ENCODE measurements at regions not wholly inside any gene's neighbourhood (a gene's known extent, or its start where the extent isn't known, plus 50 kb on each side); places are given as distances from the start of the nearest gene placed in this dataset.

- H2BK15ac ChIP-seq (ENCODE audit: low read length) = no peak overlapping the region
- H2BK5ac ChIP-seq (ENCODE audit: low read length) = no peak overlapping the region
- no peak overlapping the region for H3K9ac ChIP-seq (ENCODE audit: low read depth, low read length, poor library complexity)
- WGBS, 2 donors (ENCODE audit: extremely low coverage in 2 of 2, insufficient read length in 2 of 2, insufficient replicate concordance in 1 of 2) = no CpG with 5 or more reads among the region's 12 CpGs
- no peak overlapping the region for H3K27ac ChIP-seq (replicated peaks; ENCODE audit: low read length)
- H3K79me1 ChIP-seq (ENCODE audit: low read depth, low read length) = no peaks in the 10 kb centered on the region
- H3K9me3 ChIP-seq (replicated peaks in 1 of 2; ENCODE audit: control insufficient read depth in 2 of 2, insufficient read depth in 1 of 2, low read depth in 1 of 2, low read length in 2 of 2) = peaks cover 0 to 2% of the 10 kb centered on the region in 2 donors
- H3K4me2 ChIP-seq (ENCODE audit: insufficient read depth, low read length, poor library complexity, severe bottlenecking) = no peak overlapping the region
- H3K14ac ChIP-seq (ENCODE audit: low read length) = no peak overlapping the region
- H3K18ac ChIP-seq (ENCODE audit: low read length) = no peak overlapping the region
- no peak overlapping the region for H4K91ac ChIP-seq (ENCODE audit: low read depth, low read length, poor library complexity)
- H3K27me3 ChIP-seq (ENCODE audit: control insufficient read depth in 3 of 3, insufficient read depth in 3 of 3, low read depth in 1 of 3, low read length in 3 of 3) = no peaks in the 10 kb centered on the region
- H3K23ac ChIP-seq (ENCODE audit: low read depth, low read length, poor library complexity) = no peak overlapping the region
- H2AK5ac ChIP-seq (ENCODE audit: low read depth, low read length) = no peak overlapping the region
- H2BK12ac ChIP-seq (ENCODE audit: low read length) = no peak overlapping the region
- no peaks in the 10 kb centered on the region for H3K4me1 ChIP-seq (ENCODE audit: control insufficient read depth in 2 of 2, insufficient read depth in 1 of 2, low read depth in 1 of 2, low read length in 2 of 2)
- no peaks in the 10 kb centered on the region for H3K36me3 ChIP-seq (replicated peaks in 1 of 2; ENCODE audit: control insufficient read depth in 2 of 2, insufficient read depth in 2 of 2, low read length in 2 of 2)
- H3K4ac ChIP-seq (ENCODE audit: low read length) = no peak overlapping the region
- H4K8ac ChIP-seq (ENCODE audit: low read depth, low read length) = no peak overlapping the region
- no peak for DNase-seq (ENCODE audit: low spot score)
- no peak overlapping the region for H2BK120ac ChIP-seq (ENCODE audit: low read depth, low read length)
- H3K4me3 ChIP-seq (ENCODE audit: low read length in 2 of 2) = no peak overlapping the region
- no peak overlapping the region for H2AFZ ChIP-seq (ENCODE audit: low read length)
Observed at GRCh38 chr3:72006631-72007556, 221.9 kb upstream of the PROK2 start.

DNA sequence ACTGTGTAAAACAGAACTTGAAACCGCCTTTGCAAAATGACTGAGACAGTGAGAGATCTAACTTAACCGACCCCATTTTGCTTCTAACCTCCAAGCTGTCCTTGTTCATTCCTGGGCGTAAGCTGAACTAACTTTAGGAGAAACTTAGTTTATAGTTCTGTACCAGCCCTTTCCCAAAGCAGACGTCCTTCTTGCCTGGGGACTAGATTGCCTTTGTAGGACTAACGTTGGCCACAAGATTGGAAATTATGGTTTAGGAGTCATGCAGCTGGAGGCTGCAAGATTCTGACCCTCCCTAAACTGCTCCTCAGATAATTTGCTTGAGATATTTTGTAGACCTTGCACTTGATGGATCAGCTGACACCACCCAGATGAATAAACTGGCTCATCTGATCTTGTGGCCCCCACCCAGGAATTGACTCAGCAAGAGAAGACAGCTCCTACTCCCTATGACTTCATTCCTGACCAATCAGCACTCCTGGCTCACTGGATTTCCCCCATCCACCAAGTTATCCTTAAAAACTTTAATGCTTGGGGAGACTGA is 219.9 kb upstream of the PROK2 start:
- Histone ChIP-seq H3K9ac (ENCODE audit: low read depth, low read length, poor library complexity) (no peak overlapping the region), H3K4me2 (ENCODE audit: insufficient read depth, low read length, poor library complexity, severe bottlenecking) (no peak overlapping the region), H3K79me1 (ENCODE audit: low read depth, low read length) (no peaks in the 10 kb centered on the region), H4K91ac (ENCODE audit: low read depth, low read length, poor library complexity) (no peak overlapping the region), H2AFZ (ENCODE audit: low read length) (no peak overlapping the region), H4K8ac (ENCODE audit: low read depth, low read length) (no peak overlapping the region), H3K14ac (ENCODE audit: low read length) (no peak overlapping the region), H3K27ac (replicated peaks; ENCODE audit: low read length) (no peak overlapping the region), H3K18ac (ENCODE audit: low read length) (no peak overlapping the region), H2AK5ac (ENCODE audit: low read depth, low read length) (no peak overlapping the region), H3K27me3 (ENCODE audit: control insufficient read depth in 3 of 3, insufficient read depth in 3 of 3, low read depth in 1 of 3, low read length in 3 of 3) (no peaks in the 10 kb centered on the region), H2BK5ac (ENCODE audit: low read length) (no peak overlapping the region), H3K4me1 (ENCODE audit: control insufficient read depth in 2 of 2, insufficient read depth in 1 of 2, low read depth in 1 of 2, low read length in 2 of 2) (no peaks in the 10 kb centered on the region), H2BK12ac (ENCODE audit: low read length) (no peak overlapping the region), H3K36me3 (replicated peaks in 1 of 2; ENCODE audit: control insufficient read depth in 2 of 2, insufficient read depth in 2 of 2, low read length in 2 of 2) (no peaks in the 10 kb centered on the region), H3K4ac (ENCODE audit: low read length) (no peak overlapping the region), H3K9me3 (replicated peaks in 1 of 2; ENCODE audit: control insufficient read depth in 2 of 2, insufficient read depth in 1 of 2, low read depth in 1 of 2, low read length in 2 of 2) (peaks cover 0 to 2% of the 10 kb centered on the region in 2 donors), H3K4me3 (ENCODE audit: low read length in 2 of 2) (no peak overlapping the region), H3K23ac (ENCODE audit: low read depth, low read length, poor library complexity) (no peak overlapping the region), H2BK15ac (ENCODE audit: low read length) (no peak overlapping the region), H2BK120ac (ENCODE audit: low read depth, low read length) (no peak overlapping the region)
- WGBS, 2 donors (ENCODE audit: extremely low coverage in 2 of 2, insufficient read length in 2 of 2, insufficient replicate concordance in 1 of 2) = no CpG with 5 or more reads among the region's 5 CpGs
- DNase-seq (ENCODE audit: low spot score) = no peak

DNA sequence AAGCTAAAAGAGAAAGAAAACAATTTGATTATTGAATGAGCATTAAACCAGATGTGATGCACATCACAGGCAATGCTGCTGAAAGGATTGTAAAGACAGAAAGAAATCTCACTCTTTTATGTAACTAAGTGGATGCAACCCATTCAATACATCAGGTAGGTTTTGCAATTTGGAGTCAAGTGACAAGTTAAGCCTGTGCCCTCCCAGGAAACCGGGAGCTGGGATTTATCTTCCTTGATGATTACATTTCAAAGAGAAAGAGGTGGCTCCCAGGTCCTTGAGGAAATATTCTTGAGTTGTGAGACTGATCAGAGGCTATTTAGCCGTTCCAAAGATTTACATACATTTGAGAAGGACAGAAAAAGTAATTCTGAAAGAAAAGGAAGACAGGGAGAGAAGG is 219.0 kb upstream of the PROK2 start:
- Histone ChIP-seq H3K23ac (ENCODE audit: low read depth, low read length, poor library complexity) (no peak overlapping the region), H2BK120ac (ENCODE audit: low read depth, low read length) (no peak overlapping the region), H3K4me1 (ENCODE audit: control insufficient read depth in 2 of 2, insufficient read depth in 1 of 2, low read depth in 1 of 2, low read length in 2 of 2) (no peaks in the 10 kb centered on the region), H4K91ac (ENCODE audit: low read depth, low read length, poor library complexity) (no peak overlapping the region), H3K27me3 (ENCODE audit: control insufficient read depth in 3 of 3, insufficient read depth in 3 of 3, low read depth in 1 of 3, low read length in 3 of 3) (no peaks in the 10 kb centered on the region), H3K18ac (ENCODE audit: low read length) (no peak overlapping the region), H2AFZ (ENCODE audit: low read length) (no peak overlapping the region), H4K8ac (ENCODE audit: low read depth, low read length) (no peak overlapping the region), H3K14ac (ENCODE audit: low read length) (no peak overlapping the region), H3K4me2 (ENCODE audit: insufficient read depth, low read length, poor library complexity, severe bottlenecking) (no peak overlapping the region), H3K9me3 (replicated peaks in 1 of 2; ENCODE audit: control insufficient read depth in 2 of 2, insufficient read depth in 1 of 2, low read depth in 1 of 2, low read length in 2 of 2) (peaks cover 0 to 2% of the 10 kb centered on the region in 2 donors), H3K79me1 (ENCODE audit: low read depth, low read length) (no peaks in the 10 kb centered on the region), H3K36me3 (replicated peaks in 1 of 2; ENCODE audit: control insufficient read depth in 2 of 2, insufficient read depth in 2 of 2, low read length in 2 of 2) (no peaks in the 10 kb centered on the region), H2BK15ac (ENCODE audit: low read length) (no peak overlapping the region), H3K4me3 (ENCODE audit: low read length in 2 of 2) (no peak overlapping the region), H3K27ac (replicated peaks; ENCODE audit: low read length) (no peak overlapping the region), H3K4ac (ENCODE audit: low read length) (no peak overlapping the region), H2BK12ac (ENCODE audit: low read length) (no peak overlapping the region), H2BK5ac (ENCODE audit: low read length) (no peak overlapping the region), H3K9ac (ENCODE audit: low read depth, low read length, poor library complexity) (no peak overlapping the region), H2AK5ac (ENCODE audit: low read depth, low read length) (no peak overlapping the region)
- no peak for DNase-seq (ENCODE audit: low spot score)
- no CpG with 5 or more reads among the region's 2 CpGs for WGBS, 2 donors (ENCODE audit: extremely low coverage in 2 of 2, insufficient read length in 2 of 2, insufficient replicate concordance in 1 of 2)

- H2BK5ac ChIP-seq (ENCODE audit: low read length) = no peak overlapping the region
- no peak overlapping the region for H2BK15ac ChIP-seq (ENCODE audit: low read length)
- no peak overlapping the region for H3K4me3 ChIP-seq (ENCODE audit: low read length in 2 of 2)
- no peaks in the 10 kb centered on the region for H3K27me3 ChIP-seq (ENCODE audit: control insufficient read depth in 3 of 3, insufficient read depth in 3 of 3, low read depth in 1 of 3, low read length in 3 of 3)
- H3K9me3 ChIP-seq (replicated peaks in 1 of 2; ENCODE audit: control insufficient read depth in 2 of 2, insufficient read depth in 1 of 2, low read depth in 1 of 2, low read length in 2 of 2) = peaks cover 0 to 2% of the 10 kb centered on the region in 2 donors
- no CpG with 5 or more reads among the region's 3 CpGs for WGBS, 2 donors (ENCODE audit: extremely low coverage in 2 of 2, insufficient read length in 2 of 2, insufficient replicate concordance in 1 of 2)
- H3K23ac ChIP-seq (ENCODE audit: low read depth, low read length, poor library complexity) = no peak overlapping the region
- no peak overlapping the region for H4K8ac ChIP-seq (ENCODE audit: low read depth, low read length)
- no peak overlapping the region for H3K9ac ChIP-seq (ENCODE audit: low read depth, low read length, poor library complexity)
- no peak for DNase-seq (ENCODE audit: low spot score)
- no peak overlapping the region for H3K14ac ChIP-seq (ENCODE audit: low read length)
- H3K4me2 ChIP-seq (ENCODE audit: insufficient read depth, low read length, poor library complexity, severe bottlenecking) = no peak overlapping the region
- H3K79me1 ChIP-seq (ENCODE audit: low read depth, low read length) = no peaks in the 10 kb centered on the region
- no peak overlapping the region for H3K18ac ChIP-seq (ENCODE audit: low read length)
- H2BK12ac ChIP-seq (ENCODE audit: low read length) = no peak overlapping the region
- no peaks in the 10 kb centered on the region for H3K4me1 ChIP-seq (ENCODE audit: control insufficient read depth in 2 of 2, insufficient read depth in 1 of 2, low read depth in 1 of 2, low read length in 2 of 2)
- H2AFZ ChIP-seq (ENCODE audit: low read length) = no peak overlapping the region
- no peak overlapping the region for H3K27ac ChIP-seq (replicated peaks; ENCODE audit: low read length)
- no peak overlapping the region for H2BK120ac ChIP-seq (ENCODE audit: low read depth, low read length)
- H2AK5ac ChIP-seq (ENCODE audit: low read depth, low read length) = no peak overlapping the region
- no peak overlapping the region for H3K4ac ChIP-seq (ENCODE audit: low read length)
- H3K36me3 ChIP-seq (replicated peaks in 1 of 2; ENCODE audit: control insufficient read depth in 2 of 2, insufficient read depth in 2 of 2, low read length in 2 of 2) = no peaks in the 10 kb centered on the region
- no peak overlapping the region for H4K91ac ChIP-seq (ENCODE audit: low read depth, low read length, poor library complexity)
Observed at GRCh38 chr3:72001758-72002157, 216.8 kb upstream of the PROK2 start.

Measured in neuronal stem cell (in vitro differentiated cells).